Naive thymus-derived CD4-positive, alpha-beta T cell (primary cell): ENCODE measurements at regions not wholly inside any gene's neighbourhood (a gene's known extent, or its start where the extent isn't known, plus 50 kb on each side); places are given as distances from the start of the nearest gene placed in this dataset. TPM values are rescaled to one million over a fixed set of nuclear protein-coding genes. Genes with fewer than 3 reads are reported as not detected.
A peak's percentile ranks its signal among the peaks of the same experiment; 100 is the strongest.
"Not testable (repeated sequence)": the region's sequence is repeated elsewhere in the genome, so short reads cannot be mapped to it uniquely, and the experiment has no call there.

ENCODE experiments used
- ATAC-seq: fragments of 150-1000 bp; cut with Tn5 transposase; 2 replicates; pipeline ENCODE4 v1.10.0; 2021; ENCODE audit warnings: mild to moderate bottlenecking, moderate library complexity
- CTCF ChIA-PET: fragments of 350-600 bp; sonication (Branson Sonifier 250); formaldehyde crosslinking; loops from one replicate; lab custom pipeline; 2021; ENCODE audit warnings: antibody characterized with exemption; lab: Charles Lee
- POLR2A ChIA-PET: fragments of 350-600 bp; sonication (Branson Sonifier 250); formaldehyde crosslinking; loops from one replicate; lab custom pipeline; 2021; ENCODE audit warnings: antibody characterized with exemption, inconsistent platforms; lab: Charles Lee
- DNase-seq, 9 donors: peaks; one replicate each; pipeline versions ENCODE4 v3.0.0 to v3.0.0-alpha.2; 2020 to 2022; ENCODE audit warnings: mixed read lengths in 1 of 9
- H3K27ac ChIP-seq: one replicate; pipeline ENCODE4 v1.7.0; 2013; ENCODE audit warnings: mild to moderate bottlenecking, low read depth, low read length, moderate library complexity
- H3K27me3 ChIP-seq, 2 donors: one replicate each; pipeline ENCODE4 v1.7.0; 2013; ENCODE audit warnings: low read length in 2 of 2, mild to moderate bottlenecking in 2 of 2, moderate library complexity in 2 of 2; ENCODE audit not compliant: control insufficient read depth in 2 of 2, insufficient read depth in 2 of 2
- H3K36me3 ChIP-seq, 3 experiments: 1 replicate in 2 of 3; 2 replicates in 1 of 3; pipeline ENCODE4 v1.7.0; 2013; ENCODE audit warnings: low read length in 3 of 3, mild to moderate bottlenecking in 3 of 3, moderate library complexity in 1 of 3; ENCODE audit not compliant: insufficient read depth in 3 of 3, control insufficient read depth in 2 of 3
- H3K4me1 ChIP-seq, 2 donors: one replicate each; pipeline ENCODE4 v1.7.0; 2013; ENCODE audit warnings: low read length in 2 of 2, mild to moderate bottlenecking in 2 of 2, moderate library complexity in 1 of 2; ENCODE audit not compliant: control insufficient read depth in 2 of 2, insufficient read depth in 2 of 2
- H3K4me3 ChIP-seq: 2 replicates; pipeline ENCODE4 v1.7.0; 2013; ENCODE audit warnings: mild to moderate bottlenecking, low read length
- H3K9me3 ChIP-seq, 3 experiments: 1 replicate in 2 of 3; 2 replicates in 1 of 3; pipeline ENCODE4 v1.7.0; 2013; ENCODE audit warnings: low read length in 3 of 3; ENCODE audit not compliant: control insufficient read depth in 2 of 3
- H3K27ac Mint-ChIP-seq, 9 donors: one replicate each; pipeline ENCODE4 v1.8.0; 2020 to 2022; ENCODE audit warnings: mixed read lengths in 9 of 9, mild to moderate bottlenecking in 8 of 9, moderate library complexity in 5 of 9, inconsistent platforms in 2 of 9
- H3K27me3 Mint-ChIP-seq, 5 donors: one replicate each; pipeline ENCODE4 v1.8.0; 2021 to 2022; ENCODE audit warnings: mixed read lengths in 5 of 5, mild to moderate bottlenecking in 1 of 5
- H3K36me3 Mint-ChIP-seq, 5 donors: one replicate each; pipeline ENCODE4 v1.8.0; 2020 to 2022; ENCODE audit warnings: mixed read lengths in 5 of 5, mild to moderate bottlenecking in 3 of 5, inconsistent platforms in 1 of 5
- H3K4me1 Mint-ChIP-seq, 7 donors: one replicate each; pipeline ENCODE4 v1.8.0; 2020 to 2022; ENCODE audit warnings: mixed read lengths in 7 of 7, mild to moderate bottlenecking in 3 of 7, inconsistent platforms in 1 of 7
- H3K4me3 Mint-ChIP-seq, 10 donors: one replicate each; pipeline ENCODE4 v1.8.0; 2020 to 2022; ENCODE audit warnings: mild to moderate bottlenecking in 10 of 10, mixed read lengths in 10 of 10, moderate library complexity in 6 of 10, inconsistent platforms in 2 of 10
- H3K9me3 Mint-ChIP-seq, 11 donors: one replicate each; pipeline ENCODE4 v1.8.0; 2020 to 2022; ENCODE audit warnings: mixed read lengths in 11 of 11, mild to moderate bottlenecking in 4 of 11, inconsistent platforms in 1 of 11, moderate library complexity in 1 of 11
- intact Hi-C, 2 donors: fragments of 100-400 bp; cut with micrococcal nuclease; formaldehyde crosslinking; loops; one replicate each; pipeline ENCODE4 v1.15.1; 2023
- microRNA-seq: library from miRNA; unstranded; fragments of <30 nt; microRNA quantifications from one replicate; pipeline ENCODE4 v1.2.0, GENCODE V29; 2022; ENCODE audit warnings: borderline microRNAs expressed

GRCh38 chr5:87210076-87210475 is 57.6 kb upstream of the RASA1 start:
- peaks cover 0 to 12% (median 0%) of the 10 kb centered on the region in 5 donors for H3K27me3 Mint-ChIP-seq
- no peak overlapping the region for H3K27ac Mint-ChIP-seq
- CTCF ChIA-PET, result no interaction called here
- no peak overlapping the region for H3K27ac ChIP-seq
- no peaks in the 10 kb centered on the region for H3K4me1 ChIP-seq
- no peak overlapping the region for H3K4me3 ChIP-seq
- no peaks in the 10 kb centered on the region for H3K9me3 ChIP-seq
- intact Hi-C loops, result no loop called here
- ATAC-seq (no peak), DNase-seq (no peak)
- H3K36me3 ChIP-seq, result no peaks in the 10 kb centered on the region
- H3K4me3 Mint-ChIP-seq, result no peak overlapping the region
- peaks cover 0 to 11% (median 0%) of the 10 kb centered on the region in 11 donors for H3K9me3 Mint-ChIP-seq
- POLR2A ChIA-PET, result no interaction called here
- no peaks in the 10 kb centered on the region for H3K36me3 Mint-ChIP-seq
- peaks cover 2 to 10% (median 9%) of the 10 kb centered on the region in 7 donors for H3K4me1 Mint-ChIP-seq
- no peaks in the 10 kb centered on the region for H3K27me3 ChIP-seq

GRCh38 chr5:87210743-87211142 is 56.9 kb upstream of the RASA1 start:
- H3K27ac ChIP-seq, result no peak overlapping the region
- CTCF ChIA-PET, result no interaction called here
- no peaks in the 10 kb centered on the region for H3K27me3 ChIP-seq
- Mint-ChIP-seq H3K4me3 (no peak overlapping the region), H3K9me3 (peaks cover 0 to 11% (median 0%) of the 10 kb centered on the region in 11 donors), H3K27me3 (peaks cover 0 to 17% (median 0%) of the 10 kb centered on the region in 5 donors), H3K27ac (peak overlapping the region in 2 of 9 donors; percentile 17 to 48), H3K36me3 (peaks cover 0 to under 1% (median 0%) of the 10 kb centered on the region in 5 donors), H3K4me1 (peaks cover 2 to 10% (median 9%) of the 10 kb centered on the region in 7 donors)
- no peak overlapping the region for H3K4me3 ChIP-seq
- no peak for DNase-seq
- H3K4me1 ChIP-seq, result no peaks in the 10 kb centered on the region
- intact Hi-C loops, result no loop called here
- POLR2A ChIA-PET, result no interaction called here
- H3K9me3 ChIP-seq, result no peaks in the 10 kb centered on the region
- no peaks in the 10 kb centered on the region for H3K36me3 ChIP-seq
- no peak for ATAC-seq

GRCh38 chr5:87211676-87212075 is 56.0 kb upstream of the RASA1 start:
- H3K27ac Mint-ChIP-seq, result no peak overlapping the region
- ATAC-seq, result no peak
- peaks cover 0 to 24% (median 0%) of the 10 kb centered on the region in 5 donors for H3K27me3 Mint-ChIP-seq
- Histone ChIP-seq H3K4me1 (no peaks in the 10 kb centered on the region), H3K9me3 (no peaks in the 10 kb centered on the region), H3K27me3 (no peaks in the 10 kb centered on the region), H3K4me3 (no peak overlapping the region), H3K27ac (no peak overlapping the region), H3K36me3 (no peaks in the 10 kb centered on the region)
- H3K36me3 Mint-ChIP-seq, result peaks cover 0 to 2% (median 0%) of the 10 kb centered on the region in 5 donors
- H3K4me1 Mint-ChIP-seq, result peaks cover 2 to 10% (median 9%) of the 10 kb centered on the region in 7 donors
- intact Hi-C loops, result no loop called here
- H3K9me3 Mint-ChIP-seq, result peaks cover 0 to 11% (median 0%) of the 10 kb centered on the region in 11 donors
- CTCF ChIA-PET, result no interaction called here
- DNase-seq, result no peak
- H3K4me3 Mint-ChIP-seq, result no peak overlapping the region
- POLR2A ChIA-PET, result no interaction called here

GRCh38 chr5:87212183-87212582 is 55.5 kb upstream of the RASA1 start:
- ATAC-seq, intact Hi-C loops, H3K36me3 ChIP-seq, H3K27me3 ChIP-seq, POLR2A ChIA-PET, H3K9me3 ChIP-seq, CTCF ChIA-PET, DNase-seq, H3K4me3 Mint-ChIP-seq, H3K27ac Mint-ChIP-seq, H3K27ac ChIP-seq, H3K4me1 ChIP-seq, H3K4me3 ChIP-seq, H3K36me3 Mint-ChIP-seq: not testable (repeated sequence)
- Mint-ChIP-seq H3K9me3 (peaks cover 0 to 11% (median 0%) of the 10 kb centered on the region in 11 donors), H3K27me3 (peaks cover 0 to 24% (median 0%) of the 10 kb centered on the region in 5 donors), H3K4me1 (peaks cover 2 to 10% (median 9%) of the 10 kb centered on the region in 7 donors)

GRCh38 chr5:87217480-87217879 is 50.2 kb upstream of the RASA1 start:
- H3K4me3 Mint-ChIP-seq, H3K4me1 ChIP-seq, H3K27ac Mint-ChIP-seq, H3K4me3 ChIP-seq, H3K4me1 Mint-ChIP-seq, H3K9me3 ChIP-seq, intact Hi-C loops, ATAC-seq, H3K36me3 Mint-ChIP-seq, CTCF ChIA-PET, H3K36me3 ChIP-seq, H3K27ac ChIP-seq, H3K9me3 Mint-ChIP-seq, H3K27me3 ChIP-seq, DNase-seq: not testable (repeated sequence)
- POLR2A ChIA-PET, result interaction anchor here (0.6 kb wide), 1 partner anchor 46 kb away, joined by 3 read pairs; no protein-coding TSS in a partner anchor
- peaks cover 0 to 12% (median 0%) of the 10 kb centered on the region in 5 donors for H3K27me3 Mint-ChIP-seq

Small RNA genes lying in the stretch of these regions (microRNA-seq; reads per million reads assigned to microRNA genes)
- gene MIR4280, result not detected
